ENCODE measurements at regions not wholly inside any gene's neighbourhood (a gene's known extent, or its start where the extent isn't known, plus 50 kb on each side); places are given as distances from the start of the nearest gene placed in this dataset.

DNA sequence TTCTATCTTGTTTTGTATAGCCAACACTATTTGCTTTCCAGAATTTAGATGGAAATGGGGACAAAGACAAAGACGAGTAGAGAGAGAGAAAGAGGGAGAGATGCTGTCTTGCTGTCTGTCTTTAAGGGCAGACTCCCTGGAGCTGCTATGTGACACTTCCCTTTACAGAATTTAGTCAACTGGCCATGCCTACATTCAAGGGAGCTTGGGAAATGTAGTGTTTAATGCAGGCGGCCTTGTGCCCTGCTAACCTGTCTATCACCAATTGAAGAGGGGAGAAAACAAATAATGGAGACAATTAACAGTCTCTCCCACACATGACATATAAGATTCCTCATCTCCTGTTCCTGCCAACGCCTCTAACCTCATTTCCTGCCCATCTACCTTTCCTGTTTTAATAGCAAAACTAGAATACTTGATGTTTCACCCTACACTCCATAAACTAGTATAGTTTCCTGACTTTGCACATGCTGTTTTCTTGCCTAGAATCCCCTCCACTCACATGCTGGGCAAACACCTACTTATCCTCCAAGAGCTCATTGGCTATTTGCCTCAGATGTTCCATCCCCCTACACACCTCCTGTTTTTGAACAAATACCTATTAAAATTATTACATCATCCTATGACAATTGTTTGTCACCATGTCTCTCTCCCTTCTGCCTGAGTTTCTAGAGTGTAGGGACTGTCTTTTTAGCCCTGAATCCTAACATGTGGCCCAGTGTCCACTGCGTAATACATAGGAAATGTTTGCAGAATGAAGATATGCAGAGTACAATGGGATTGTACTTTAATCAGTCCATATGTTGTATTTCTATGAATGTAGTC is 117.2 kb downstream of the SLC25A24 start:
- ATAC-seq: peak; percentile 65
- H3K27ac Mint-ChIP-seq: peak overlapping the region; percentile 0
- no peaks in the 10 kb centered on the region for H3K9me3 Mint-ChIP-seq
- no peak overlapping the region for H3K4me3 Mint-ChIP-seq
- H3K4me1 Mint-ChIP-seq: peaks cover 39% of the 10 kb centered on the region
- no peaks in the 10 kb centered on the region for H3K36me3 Mint-ChIP-seq
- no peaks in the 10 kb centered on the region for H3K27me3 Mint-ChIP-seq

DNA sequence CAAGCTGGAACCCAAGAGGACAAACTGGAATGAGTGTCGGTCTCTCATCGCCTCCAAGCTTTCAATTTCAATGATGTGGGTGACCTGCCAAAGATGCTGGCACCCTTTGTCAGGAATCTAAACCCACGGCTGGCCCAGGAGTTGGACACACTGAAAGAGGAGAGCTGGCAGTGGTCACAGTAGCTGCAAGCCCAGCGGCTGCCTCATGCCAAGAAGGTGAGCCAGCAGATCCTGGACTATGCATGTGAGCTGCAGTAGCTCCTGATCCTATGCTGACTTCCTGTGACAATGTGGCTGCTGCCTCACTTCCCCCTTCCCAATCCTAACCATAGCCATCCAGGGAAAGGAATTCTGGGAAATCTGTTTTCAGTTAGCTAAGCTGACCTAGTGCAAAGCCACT is 117.0 kb upstream of the VAV3 start:
- Mint-ChIP-seq H3K9me3 (no peaks in the 10 kb centered on the region), H3K4me3 (no peak overlapping the region), H3K4me1 (peaks cover 41% of the 10 kb centered on the region), H3K27me3 (no peaks in the 10 kb centered on the region), H3K27ac (peak overlapping the region; percentile 0), H3K36me3 (no peaks in the 10 kb centered on the region)
- no peak for ATAC-seq

- Mint-ChIP-seq H3K36me3 (no peaks in the 10 kb centered on the region), H3K9me3 (no peaks in the 10 kb centered on the region), H3K27me3 (no peaks in the 10 kb centered on the region), H3K4me1 (peaks cover 47% of the 10 kb centered on the region), H3K27ac (peak overlapping the region; percentile 14), H3K4me3 (no peak overlapping the region)
- ATAC-seq: no peak
These were observed 115.5 kb upstream of the VAV3 start for GRCh38 chr1:108080448-108080847.

DNA sequence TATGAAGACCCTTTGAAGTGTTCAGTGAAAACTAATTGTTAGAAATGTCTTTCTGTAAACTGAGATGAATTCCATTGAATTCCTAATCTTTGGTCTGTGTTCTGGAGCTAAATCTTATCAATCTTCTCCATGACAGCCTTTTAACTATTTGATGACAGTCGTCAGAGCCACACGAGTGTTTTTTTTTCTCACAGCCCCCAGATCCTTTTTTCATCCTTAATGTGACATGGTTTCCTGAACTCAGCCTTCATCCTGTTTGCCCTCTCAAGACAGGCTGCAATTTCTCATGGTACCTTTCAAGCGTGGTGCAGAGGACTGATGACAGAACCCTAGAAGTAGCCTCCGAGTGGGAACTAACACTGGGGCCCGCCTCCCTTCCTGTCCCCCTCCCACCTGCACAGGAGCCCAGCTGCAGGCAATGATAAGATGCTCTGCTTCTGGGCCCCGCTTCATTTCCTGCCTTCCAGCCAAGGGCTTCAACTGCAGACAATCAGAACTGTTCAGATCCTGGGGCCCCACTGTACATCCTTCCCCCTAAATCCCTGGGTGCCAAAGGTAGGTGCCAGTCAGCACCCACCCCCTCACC is 114.6 kb upstream of the VAV3 start:
- Mint-ChIP-seq H3K9me3 (no peaks in the 10 kb centered on the region), H3K4me1 (peaks cover 56% of the 10 kb centered on the region), H3K27me3 (no peaks in the 10 kb centered on the region), H3K27ac (peak overlapping the region; percentile 57), H3K36me3 (no peaks in the 10 kb centered on the region), H3K4me3 (no peak overlapping the region)
- peak; percentile 61 for ATAC-seq

GRCh38 chr1:108077991-108078390 is 113.0 kb upstream of the VAV3 start:
- Mint-ChIP-seq H3K27me3 (no peaks in the 10 kb centered on the region), H3K4me3 (no peak overlapping the region), H3K9me3 (no peaks in the 10 kb centered on the region), H3K27ac (peak overlapping the region; percentile 81), H3K36me3 (no peaks in the 10 kb centered on the region), H3K4me1 (peaks cover 53% of the 10 kb centered on the region)
- no peak for ATAC-seq

DNA sequence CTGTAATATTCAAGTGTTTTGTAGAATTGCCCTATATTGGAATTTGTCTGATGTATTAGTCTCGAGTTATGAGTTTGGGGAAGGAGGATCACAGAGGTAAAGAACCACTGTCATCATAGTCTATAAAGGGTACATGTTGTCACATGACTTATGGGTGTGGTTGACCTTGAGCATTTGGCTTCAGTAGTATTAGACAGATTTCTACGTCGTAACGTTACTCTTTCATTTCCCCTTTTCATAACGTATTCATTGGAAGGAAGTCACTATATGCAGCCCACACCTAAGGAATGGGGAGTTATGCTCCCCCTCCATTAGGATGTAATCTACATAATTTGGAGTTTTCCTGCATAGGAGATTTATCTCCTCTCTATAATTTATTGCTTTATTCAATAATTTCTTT is 110.1 kb upstream of the VAV3 start:
- H3K27me3 Mint-ChIP-seq: no peaks in the 10 kb centered on the region
- H3K4me3 Mint-ChIP-seq: no peak overlapping the region
- H3K27ac Mint-ChIP-seq: peak overlapping the region; percentile 50
- H3K9me3 Mint-ChIP-seq: no peaks in the 10 kb centered on the region
- no peaks in the 10 kb centered on the region for H3K36me3 Mint-ChIP-seq
- ATAC-seq: peak; percentile 91
- peaks cover 35% of the 10 kb centered on the region for H3K4me1 Mint-ChIP-seq

- peaks cover 15% of the 10 kb centered on the region for H3K4me1 Mint-ChIP-seq
- no peaks in the 10 kb centered on the region for H3K27me3 Mint-ChIP-seq
- H3K4me3 Mint-ChIP-seq: no peak overlapping the region
- ATAC-seq: no peak
- no peaks in the 10 kb centered on the region for H3K9me3 Mint-ChIP-seq
- no peaks in the 10 kb centered on the region for H3K36me3 Mint-ChIP-seq
- H3K27ac Mint-ChIP-seq: no peak overlapping the region
These were observed 107.8 kb upstream of the VAV3 start for GRCh38 chr1:108072776-108073175.

- H3K4me1 Mint-ChIP-seq: peaks cover 15% of the 10 kb centered on the region
- peak overlapping the region; percentile 20 for H3K27ac Mint-ChIP-seq
- H3K27me3 Mint-ChIP-seq: no peaks in the 10 kb centered on the region
- ATAC-seq: no peak
- H3K36me3 Mint-ChIP-seq: no peaks in the 10 kb centered on the region
- no peak overlapping the region for H3K4me3 Mint-ChIP-seq
- H3K9me3 Mint-ChIP-seq: no peaks in the 10 kb centered on the region
These were observed 107.2 kb upstream of the VAV3 start for GRCh38 chr1:108072212-108072611.

DNA sequence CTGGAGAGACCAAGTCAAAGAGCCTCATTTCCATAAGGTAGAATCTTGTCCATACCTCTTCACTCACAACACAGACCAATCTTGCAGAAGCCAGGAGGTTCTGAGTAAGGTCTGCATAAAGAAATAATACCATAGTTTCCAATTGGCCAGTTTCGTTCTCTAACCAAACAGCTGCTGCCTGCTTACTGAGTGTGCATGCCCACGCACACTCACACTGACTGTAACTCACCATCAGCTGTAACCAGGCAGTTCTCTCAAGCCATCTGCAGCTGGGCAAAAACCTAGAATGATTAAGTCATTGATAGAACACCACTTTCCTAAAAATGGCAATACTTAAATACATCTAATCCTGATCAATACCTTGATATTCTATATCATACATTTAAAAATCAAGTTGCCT is 106.6 kb upstream of the VAV3 start:
- no peaks in the 10 kb centered on the region for H3K9me3 Mint-ChIP-seq
- ATAC-seq: peak; percentile 65
- H3K4me1 Mint-ChIP-seq: peaks cover 15% of the 10 kb centered on the region
- H3K36me3 Mint-ChIP-seq: no peaks in the 10 kb centered on the region
- H3K27ac Mint-ChIP-seq: peak overlapping the region; percentile 20
- no peak overlapping the region for H3K4me3 Mint-ChIP-seq
- no peaks in the 10 kb centered on the region for H3K27me3 Mint-ChIP-seq

- ATAC-seq: no peak
- Mint-ChIP-seq H3K4me3 (no peak overlapping the region), H3K36me3 (no peaks in the 10 kb centered on the region), H3K4me1 (peaks cover 11% of the 10 kb centered on the region), H3K27ac (no peak overlapping the region), H3K27me3 (no peaks in the 10 kb centered on the region), H3K9me3 (no peaks in the 10 kb centered on the region)
These were observed 105.7 kb upstream of the VAV3 start for GRCh38 chr1:108070662-108071061.

- Mint-ChIP-seq H3K27ac (no peak overlapping the region), H3K4me1 (peaks cover 10% of the 10 kb centered on the region), H3K4me3 (no peak overlapping the region), H3K36me3 (no peaks in the 10 kb centered on the region), H3K27me3 (no peaks in the 10 kb centered on the region), H3K9me3 (no peaks in the 10 kb centered on the region)
- no peak for ATAC-seq
These were observed 103.0 kb upstream of the VAV3 start for GRCh38 chr1:108067884-108068540.

DNA sequence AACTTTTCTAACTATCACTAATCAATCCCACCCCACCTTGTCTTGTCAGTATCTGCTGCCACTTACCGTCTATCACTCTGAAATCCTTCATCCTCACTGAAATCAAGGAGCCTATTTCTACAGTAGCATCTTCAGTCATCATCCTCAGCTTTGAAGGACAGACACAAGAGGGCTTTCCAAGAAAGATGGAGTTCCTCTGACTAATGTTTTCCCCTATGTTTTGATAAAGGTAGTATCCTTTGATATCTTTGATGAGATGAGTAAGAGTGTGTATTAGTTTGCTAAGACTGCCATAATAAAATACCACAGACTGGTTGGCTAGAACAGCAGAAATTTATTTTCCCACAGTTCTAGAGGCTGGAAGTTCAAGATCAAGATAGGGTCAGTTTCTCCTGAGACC is 101.8 kb upstream of the VAV3 start:
- peaks cover 1% of the 10 kb centered on the region for H3K9me3 Mint-ChIP-seq
- H3K27ac Mint-ChIP-seq: no peak overlapping the region
- no peak for ATAC-seq
- no peaks in the 10 kb centered on the region for H3K27me3 Mint-ChIP-seq
- H3K36me3 Mint-ChIP-seq: peaks cover 2% of the 10 kb centered on the region
- peaks cover 13% of the 10 kb centered on the region for H3K4me1 Mint-ChIP-seq
- no peak overlapping the region for H3K4me3 Mint-ChIP-seq

- Mint-ChIP-seq H3K9me3 (peaks cover 5% of the 10 kb centered on the region), H3K36me3 (peaks cover 6% of the 10 kb centered on the region), H3K4me1 (peaks cover 13% of the 10 kb centered on the region), H3K27me3 (no peaks in the 10 kb centered on the region), H3K27ac (no peak overlapping the region), H3K4me3 (no peak overlapping the region)
- ATAC-seq: no peak
These were observed 99.3 kb upstream of the VAV3 start for GRCh38 chr1:108064255-108064654.

DNA sequence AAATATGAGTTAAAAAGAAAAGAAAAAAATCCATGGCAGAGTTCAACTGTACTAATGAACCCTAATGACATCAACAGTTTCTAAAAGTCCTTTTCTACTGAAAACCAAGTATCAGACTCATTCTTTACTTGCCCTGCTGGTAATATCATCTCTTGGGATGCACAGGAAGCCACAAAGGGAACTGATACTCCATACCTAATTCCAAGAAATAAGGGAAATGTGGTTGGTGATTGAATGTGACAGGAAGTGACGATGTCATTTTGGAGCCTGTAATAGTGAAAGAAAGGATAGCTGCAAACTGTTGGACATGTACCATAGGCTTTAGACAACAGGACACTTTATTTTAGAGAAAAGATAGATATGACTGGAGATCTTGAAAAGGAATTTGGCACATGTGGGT is 98.7 kb upstream of the VAV3 start:
- no peaks in the 10 kb centered on the region for H3K27me3 Mint-ChIP-seq
- H3K36me3 Mint-ChIP-seq: peaks cover 6% of the 10 kb centered on the region
- peaks cover 5% of the 10 kb centered on the region for H3K9me3 Mint-ChIP-seq
- H3K27ac Mint-ChIP-seq: no peak overlapping the region
- H3K4me1 Mint-ChIP-seq: peaks cover 13% of the 10 kb centered on the region
- no peak overlapping the region for H3K4me3 Mint-ChIP-seq
- ATAC-seq: peak; percentile 55

DNA sequence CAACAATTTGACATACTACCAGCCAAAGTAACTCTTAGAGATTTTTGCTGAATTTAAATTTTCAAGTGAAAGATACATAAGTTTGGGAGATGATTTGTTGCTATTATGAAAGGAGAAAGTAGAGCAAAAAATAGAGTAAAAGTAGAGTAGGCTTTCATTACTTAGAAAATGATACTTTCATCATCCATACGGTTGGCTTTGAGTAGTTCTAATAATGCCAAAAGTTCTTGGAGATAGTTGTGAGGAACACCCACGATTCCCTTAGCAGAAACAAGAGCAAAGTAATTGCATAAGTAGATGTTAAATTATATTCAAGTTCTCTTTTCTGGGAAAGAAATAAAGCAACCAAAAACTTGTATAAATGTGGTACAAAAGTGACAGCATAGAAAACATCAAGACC is 95.0 kb upstream of the VAV3 start:
- Mint-ChIP-seq H3K4me1 (peaks cover 13% of the 10 kb centered on the region), H3K27me3 (no peaks in the 10 kb centered on the region), H3K27ac (no peak overlapping the region), H3K9me3 (peaks cover 5% of the 10 kb centered on the region), H3K36me3 (peaks cover 6% of the 10 kb centered on the region), H3K4me3 (no peak overlapping the region)
- ATAC-seq: no peak

GRCh38 chr1:108057541-108057940 is 92.6 kb upstream of the VAV3 start:
- Mint-ChIP-seq H3K4me1 (no peaks in the 10 kb centered on the region), H3K27ac (no peak overlapping the region), H3K27me3 (no peaks in the 10 kb centered on the region), H3K36me3 (peaks cover 6% of the 10 kb centered on the region), H3K4me3 (no peak overlapping the region), H3K9me3 (peaks cover 5% of the 10 kb centered on the region)
- ATAC-seq: no peak

Data from stimulated activated memory B cell treated with anti-CD40 and anti-IgM and Interleukin-4, amounts not matched to agents 10 μg/mL and 1 μg/mL and 100 μg/mL, for 72 hours (primary cell).